ENCODE measurements at regions not wholly inside any gene's neighbourhood (a gene's known extent, or its start where the extent isn't known, plus 50 kb on each side); places are given as distances from the start of the nearest gene placed in this dataset.

GRCh38 chr19:30307191-30307974 is 64.8 kb upstream of the ZNF536 start:
- Histone ChIP-seq H4K5ac (ENCODE audit: low read depth, low read length) (no peak overlapping the region), H4K91ac (ENCODE audit: insufficient read depth, low read depth, low read length) (no peak overlapping the region), H2AK5ac (ENCODE audit: low read depth, low read length) (no peak overlapping the region), H4K8ac (ENCODE audit: low read depth in 2 of 2, low read length in 2 of 2) (no peak overlapping the region), H3K4me1 (ENCODE audit: control insufficient read depth, insufficient read depth, low read length) (no peaks in the 10 kb centered on the region), H3K9me1 (ENCODE audit: insufficient read depth, low read length) (no peaks in the 10 kb centered on the region), H3K9me3 (ENCODE audit: control insufficient read depth, insufficient read depth, low read length) (peaks cover 26% of the 10 kb centered on the region), H3K36me3 (ENCODE audit: control insufficient read depth, insufficient read depth, low read length) (no peaks in the 10 kb centered on the region), H2BK15ac (ENCODE audit: low read depth, low read length) (no peak overlapping the region), H3K27me3 (ENCODE audit: control insufficient read depth, insufficient read depth, low read length) (no peaks in the 10 kb centered on the region), H3K56ac (ENCODE audit: extremely low read depth, insufficient read depth, low read length) (no peak overlapping the region), H3K9ac (ENCODE audit: low read depth, low read length) (no peak overlapping the region), H2BK20ac (ENCODE audit: low read depth, low read length) (no peak overlapping the region), H3K79me1 (ENCODE audit: low read depth in 1 of 2, low read length in 2 of 2) (no peaks in the 10 kb centered on the region), H3K27ac (ENCODE audit: insufficient read depth, low read length) (no peak overlapping the region), H3K4ac (ENCODE audit: low read depth, low read length) (no peak overlapping the region), H3K14ac (replicated peaks; ENCODE audit: low read depth, low read length) (no peak overlapping the region), H3K18ac (ENCODE audit: low read depth, low read length) (no peak overlapping the region), H2AFZ (replicated peaks; ENCODE audit: low read length, poor library complexity) (no peak overlapping the region), H2BK5ac (ENCODE audit: low read depth, low read length, poor library complexity, severe bottlenecking) (no peak overlapping the region), H2BK120ac (ENCODE audit: low read depth, low read length) (no peak overlapping the region), H2AK9ac (replicated peaks; ENCODE audit: low read depth, low read length, poor library complexity) (no peak overlapping the region), H3K4me3 (ENCODE audit: insufficient read depth, low read depth, low read length) (no peak overlapping the region), H3K23ac (ENCODE audit: low read depth, low read length) (no peak overlapping the region), H4K20me1 (ENCODE audit: insufficient read depth, low read length) (no peaks in the 10 kb centered on the region), H3K4me2 (ENCODE audit: low read depth, low read length) (no peak overlapping the region)
- dilution Hi-C loops (cut with HindIII; ENCODE audit: low sequenced_read_pairs, unreplicated experiment) = no loop called here
- ATAC-seq (ENCODE audit: low read depth) (no peak), DNase-seq (no peak)
- intact Hi-C loops (cut with micrococcal nuclease) = no loop called here
- in situ Hi-C loops (cut with MboI; ENCODE audit: low sequenced_read_pairs) = no loop called here
- no TSS peak for BruUV-seq (replicated peaks)
- WGBS, 2 experiments (ENCODE audit: extremely low coverage in 2 of 2, insufficient read length in 1 of 2) = 40% methylated on average over 1 of the region's 13 CpGs; no CpG with 5 or more reads in 1 of the 2 experiments
- POLR2A ChIA-PET (ENCODE audit: unreplicated experiment) = no interaction called here
- CTCF ChIA-PET = no interaction called here
- TF ChIP-seq NFE2L2 (IDR thresholded peaks at IDR 0.05; ENCODE audit: low read depth, low read length) (no peak), CTCF (conservative IDR thresholded peaks at IDR 0.05; ENCODE audit: low read depth, low read length) (no peak), USF2 (IDR thresholded peaks at IDR 0.05; ENCODE audit: low read depth, low read length) (no peak), MAZ (IDR thresholded peaks at IDR 0.05; ENCODE audit: borderline replicate concordance, low read depth, low read length) (no peak), RAD21 (IDR thresholded peaks at IDR 0.05; ENCODE audit: low read length) (no peak), POLR2A (IDR thresholded peaks at IDR 0.05; ENCODE audit: low read depth, low read length) (no peak), RFX5 (IDR thresholded peaks at IDR 0.05; ENCODE audit: low read depth, low read length) (no peak), MXI1 (IDR thresholded peaks at IDR 0.05; ENCODE audit: borderline replicate concordance, low read depth, low read length) (no peak), BHLHE40 (IDR thresholded peaks at IDR 0.05; ENCODE audit: low read depth, low read length) (no peak), SMC3 (IDR thresholded peaks at IDR 0.05; ENCODE audit: low read depth, low read length) (no peak), ELK1 (IDR thresholded peaks at IDR 0.05; ENCODE audit: borderline replicate concordance, low read depth, low read length) (no peak), MAFK (IDR thresholded peaks at IDR 0.05; ENCODE audit: low read depth, low read length) (no peak), CHD1 (IDR thresholded peaks at IDR 0.05; ENCODE audit: low read depth, low read length) (no peak), RCOR1 (IDR thresholded peaks at IDR 0.05; ENCODE audit: insufficient replicate concordance, low read length) (no peak), CEBPB (IDR thresholded peaks at IDR 0.05; ENCODE audit: low read depth, low read length) (no peak), FOS (IDR thresholded peaks at IDR 0.05; ENCODE audit: low read depth, low read length) (no peak)

Measured in IMR-90 (cell line).